H9 (cell line): ENCODE measurements at regions not wholly inside any gene's neighbourhood (a gene's known extent, or its start where the extent isn't known, plus 50 kb on each side); places are given as distances from the start of the nearest gene placed in this dataset.

Experiments
- DNase-seq: peaks from one replicate; pipeline ENCODE4 v3.0.0-alpha.2; 2017
- H2AFZ ChIP-seq: one replicate; pipeline ENCODE4 v1.6.1; 2013; ENCODE audit warnings: mild to moderate bottlenecking, low read length, control low read depth, moderate library complexity
- H2AK5ac ChIP-seq: 2 replicates; pipeline ENCODE4 v1.6.1; 2013; ENCODE audit warnings: low read length, control low read depth, mixed read lengths; ENCODE audit not compliant: insufficient read length
- H2BK120ac ChIP-seq: one replicate; pipeline ENCODE4 v1.6.1; 2013; ENCODE audit warnings: low read depth, mild to moderate bottlenecking, low read length, control low read depth, inconsistent platforms; ENCODE audit not compliant: poor library complexity, severe bottlenecking
- H2BK12ac ChIP-seq: 2 replicates; pipeline ENCODE4 v1.6.1; 2013; ENCODE audit warnings: low read length, control low read depth, mixed read lengths, low read depth; ENCODE audit not compliant: insufficient read length
- H2BK15ac ChIP-seq: 2 replicates; pipeline ENCODE4 v1.6.1; 2013; ENCODE audit warnings: low read depth, low read length, control low read depth
- H2BK20ac ChIP-seq: one replicate; pipeline ENCODE4 v1.6.1; 2013; ENCODE audit warnings: low read depth, mild to moderate bottlenecking, low read length, control low read depth, inconsistent platforms; ENCODE audit not compliant: poor library complexity, severe bottlenecking
- H2BK5ac ChIP-seq: 2 replicates; pipeline ENCODE4 v1.6.1; 2013; ENCODE audit warnings: low read length, control low read depth, mixed read lengths; ENCODE audit not compliant: insufficient read length
- H3K14ac ChIP-seq: 2 replicates; pipeline ENCODE4 v1.6.1; 2013; ENCODE audit warnings: low read length, control low read depth; ENCODE audit not compliant: insufficient read depth
- H3K18ac ChIP-seq: 2 replicates; pipeline ENCODE4 v1.6.1; 2013; ENCODE audit warnings: low read depth, mild to moderate bottlenecking, mixed read lengths, low read length, control low read depth; ENCODE audit not compliant: insufficient read length
- H3K23ac ChIP-seq: 2 replicates; pipeline ENCODE4 v1.6.1; 2013; ENCODE audit warnings: low read length, control low read depth, mixed read lengths, low read depth; ENCODE audit not compliant: insufficient read length
- H3K23me2 ChIP-seq: 2 replicates; pipeline ENCODE4 v1.6.1; 2013; ENCODE audit warnings: low read depth, mild to moderate bottlenecking, mixed read lengths, low read length, control low read depth; ENCODE audit not compliant: insufficient read length, poor library complexity, severe bottlenecking
- H3K27ac ChIP-seq: 2 replicates; pipeline ENCODE4 v1.5.1; 2013; ENCODE audit warnings: low read length, control low read depth, mixed read lengths, low read depth; ENCODE audit not compliant: insufficient read length
- H3K27me3 ChIP-seq: 2 replicates; pipeline ENCODE4 v1.6.1; 2013; ENCODE audit warnings: low read length, control low read depth, inconsistent platforms; ENCODE audit not compliant: insufficient read depth
- H3K4ac ChIP-seq: 2 replicates; pipeline ENCODE4 v1.6.1; 2013; ENCODE audit warnings: low read depth, mild to moderate bottlenecking, control low read depth, inconsistent platforms, low read length, moderate library complexity
- H3K4me1 ChIP-seq: 2 replicates; pipeline ENCODE4 v1.6.1; 2013; ENCODE audit warnings: low read length, control low read depth, inconsistent platforms; ENCODE audit not compliant: insufficient read depth
- H3K4me2 ChIP-seq: 2 replicates; pipeline ENCODE4 v1.6.1; 2013; ENCODE audit warnings: low read length, control low read depth, mixed read lengths; ENCODE audit not compliant: insufficient read length, insufficient read depth
- H3K56ac ChIP-seq: 2 replicates; pipeline ENCODE4 v1.6.1; 2013; ENCODE audit warnings: low read depth, mild to moderate bottlenecking, mixed read lengths, low read length, control low read depth; ENCODE audit not compliant: insufficient read length
- H3K79me1 ChIP-seq: 2 replicates; pipeline ENCODE4 v1.6.1; 2013; ENCODE audit warnings: low read depth, mild to moderate bottlenecking, moderate library complexity, low read length, control low read depth, inconsistent platforms; ENCODE audit not compliant: insufficient read depth, poor library complexity, severe bottlenecking
- H3K79me2 ChIP-seq: 2 replicates; pipeline ENCODE4 v1.6.1; 2013; ENCODE audit warnings: low read length, control low read depth, inconsistent platforms; ENCODE audit not compliant: insufficient read depth
- H3K9ac ChIP-seq: 2 replicates; pipeline ENCODE4 v1.6.1; 2013; ENCODE audit warnings: low read length, control low read depth, mixed read lengths; ENCODE audit not compliant: insufficient read length; ENCODE audit errors: extremely low read depth
- H3K9me3 ChIP-seq: one replicate; pipeline ENCODE4 v1.6.1; 2013; ENCODE audit warnings: low read depth, low read length, inconsistent platforms; ENCODE audit not compliant: control insufficient read depth
- H3T11ph ChIP-seq: one replicate; pipeline ENCODE4 v1.6.1; 2013; ENCODE audit warnings: mild to moderate bottlenecking, low read length, control low read depth, inconsistent platforms
- H4K20me1 ChIP-seq: one replicate; pipeline ENCODE4 v1.6.1; 2013; ENCODE audit not compliant: control insufficient read depth, insufficient read length, insufficient read depth
- H4K5ac ChIP-seq: 2 replicates; pipeline ENCODE4 v1.6.1; 2013; ENCODE audit warnings: low read depth, mild to moderate bottlenecking, mixed read lengths, low read length, control low read depth; ENCODE audit not compliant: insufficient read length
- H4K8ac ChIP-seq: replicated peaks from 2 replicates; pipeline ENCODE4 v1.6.1; 2013; ENCODE audit warnings: low read length, control low read depth, mixed read lengths, low read depth; ENCODE audit not compliant: insufficient read length
- H4K91ac ChIP-seq: 2 replicates; pipeline ENCODE4 v1.6.1; 2013; ENCODE audit warnings: low read depth, mild to moderate bottlenecking, moderate library complexity, mixed read lengths, low read length, control low read depth; ENCODE audit not compliant: insufficient read length
- H3K27ac Mint-ChIP-seq, 3 experiments: 2 replicates in 2 of 3; 3 replicates in 1 of 3; pipeline ENCODE4 v1.8.0; 2020 to 2021; ENCODE audit warnings: mixed read lengths in 3 of 3, mild to moderate bottlenecking in 1 of 3, moderate library complexity in 1 of 3
- H3K27me3 Mint-ChIP-seq: 2 replicates; pipeline ENCODE4 v1.8.0; 2021; ENCODE audit warnings: low read depth, mild to moderate bottlenecking, moderate library complexity, mixed read lengths
- H3K36me3 Mint-ChIP-seq, 3 experiments: 2 replicates in 2 of 3; 3 replicates in 1 of 3; pipeline ENCODE4 v1.8.0; 2020 to 2021; ENCODE audit warnings: low read depth in 3 of 3, mixed read lengths in 3 of 3; ENCODE audit not compliant: insufficient read depth in 1 of 3
- H3K4me1 Mint-ChIP-seq, 2 experiments: 2 replicates each; pipeline ENCODE4 v1.8.0; 2020; ENCODE audit warnings: mixed read lengths in 2 of 2
- H3K4me3 Mint-ChIP-seq, 2 experiments: 2 replicates in 1 of 2; 3 replicates in 1 of 2; pipeline ENCODE4 v1.8.0; 2020 to 2021; ENCODE audit warnings: mild to moderate bottlenecking in 2 of 2, mixed read lengths in 2 of 2, moderate library complexity in 1 of 2
- H3K9me3 Mint-ChIP-seq, 2 experiments: 2 replicates in 1 of 2; 3 replicates in 1 of 2; pipeline ENCODE4 v1.8.0; 2020; ENCODE audit warnings: mild to moderate bottlenecking in 2 of 2, mixed read lengths in 2 of 2, moderate library complexity in 1 of 2
- CTCF ChIP-seq: fragments of 200-600 bp; sonication (generic); conservative IDR thresholded peaks from 3 replicates; pipeline ENCODE4 v1.8.0; 2021; ENCODE audit warnings: antibody characterized with exemption, mild to moderate bottlenecking
- WGBS: extraction: QIAGEN DNeasy Blood & Tissue Kit; methylation state at CpG from one replicate; pipeline ENCODE4 v1.1.7; 2013; ENCODE audit warnings: missing lambda C conversion rate, low lambda C conversion rate, mixed read lengths; ENCODE audit not compliant: insufficient read length; ENCODE audit errors: extremely low coverage; 5-methylcytosine and 5-hydroxymethylcytosine counted together

GRCh38 chr4:101693842-101694398, 96.6 kb upstream of the BANK1 start:
- H3K27me3 Mint-ChIP-seq, result peaks cover 1% of the 10 kb centered on the region; the same call in 1 of the 2 replicates
- no peak for DNase-seq
- no peak overlapping the region for H3K4me3 Mint-ChIP-seq
- Histone ChIP-seq H3K9me3 (no peaks in the 10 kb centered on the region), H4K8ac (no peak overlapping the region), H3K18ac (no peak overlapping the region), H2BK20ac (no peak overlapping the region), H3K14ac (no peak overlapping the region), H3K56ac (no peak overlapping the region), H2BK15ac (no peak overlapping the region), H4K5ac (no peak overlapping the region), H3K9ac (no peak overlapping the region), H3K79me1 (no peaks in the 10 kb centered on the region), H3T11ph (no peak overlapping the region), H2BK120ac (no peak overlapping the region), H2AK5ac (no peak overlapping the region), H3K23ac (no peak overlapping the region), H3K27ac (no peak overlapping the region), H3K27me3 (no peaks in the 10 kb centered on the region), H3K23me2 (no peaks in the 10 kb centered on the region), H4K20me1 (no peaks in the 10 kb centered on the region), H3K4ac (no peak overlapping the region), H2BK5ac (no peak overlapping the region), H2BK12ac (no peak overlapping the region), H3K79me2 (no peaks in the 10 kb centered on the region), H3K4me2 (no peak overlapping the region), H3K4me1 (no peaks in the 10 kb centered on the region), H2AFZ (peak overlapping the region; percentile 22), H4K91ac (no peak overlapping the region)
- H3K36me3 Mint-ChIP-seq, result no peaks in the 10 kb centered on the region
- TF ChIP-seq CTCF, result no peak
- 100% methylated on average over 1 of the region's 6 CpGs for WGBS
- H3K27ac Mint-ChIP-seq, result peak overlapping the region in 1 of 3 experiments; percentile 50; a peak in 1 of 7 replicates
- no peaks in the 10 kb centered on the region for H3K9me3 Mint-ChIP-seq
- peaks cover 4 to 6% of the 10 kb centered on the region in 2 experiments; a peak in 2 of 4 replicates for H3K4me1 Mint-ChIP-seq
